GM12878 (cell line): ENCODE measurements at regions not wholly inside any gene's neighbourhood (a gene's known extent, or its start where the extent isn't known, plus 50 kb on each side); places are given as distances from the start of the nearest gene placed in this dataset.

ENCODE experiments used
- CBX5 ChIP-seq: sonication (generic); IDR thresholded peaks from 2 replicates; pipeline ENCODE4 v1.6.1; 2016; ENCODE audit warnings: low read depth, moderate library complexity, mild to moderate bottlenecking, inconsistent platforms
- EGR1 ChIP-seq, 2 experiments: IDR thresholded peaks; 1 replicate in 1 of 2; 2 replicates in 1 of 2; pipeline ENCODE4 v1.6.1; 2011 to 2012; ENCODE audit warnings: low read depth in 2 of 2, low read length in 2 of 2, borderline replicate concordance in 1 of 2, mild to moderate bottlenecking in 1 of 2, moderate library complexity in 1 of 2
- NBN ChIP-seq: fragments of 450-650 bp; IDR thresholded peaks from 2 replicates; pipeline ENCODE4 v1.6.1; 2016
- PBX3 ChIP-seq: IDR thresholded peaks from 2 replicates; pipeline ENCODE4 v1.6.1; 2011; ENCODE audit warnings: mild to moderate bottlenecking, low read depth, low read length, moderate library complexity; ENCODE audit not compliant: insufficient replicate concordance
- POLR2A ChIP-seq: IDR thresholded peaks from 2 replicates; pipeline ENCODE4 v1.6.1; 2011; ENCODE audit warnings: low read depth, mild to moderate bottlenecking, low read length
- POLR2AphosphoS5 ChIP-seq: IDR thresholded peaks from 2 replicates; pipeline ENCODE4 v1.6.1; 2011; ENCODE audit warnings: mild to moderate bottlenecking, low read length, inconsistent platforms

- no peak for TF ChIP-seq CBX5
- no peak for TF ChIP-seq PBX3
- no peak for TF ChIP-seq EGR1 (IDR thresholded peaks at IDR 0.05; ENCODE audit: borderline replicate concordance in 1 of 2, low read depth in 2 of 2, low read length in 2 of 2)
- no peak for TF ChIP-seq POLR2A
- no peak for TF ChIP-seq POLR2AphosphoS5
- TF ChIP-seq NBN, result no peak
Measured at GRCh38 chr5:4142842-4143241, 547.2 kb downstream of the IRX1 start.
